Astrocyte of the cerebellum (primary cell): ENCODE measurements at regions not wholly inside any gene's neighbourhood (a gene's known extent, or its start where the extent isn't known, plus 50 kb on each side); places are given as distances from the start of the nearest gene placed in this dataset.

Source experiments
- DNase-seq: peaks from one replicate; pipeline ENCODE4 v3.0.0-alpha.2; 2011; ENCODE audit warnings: low read depth
- H3K4me3 ChIP-seq: 2 replicates; pipeline ENCODE4 v1.5.1; 2011; ENCODE audit warnings: mild to moderate bottlenecking, low read depth, low read length, moderate library complexity
- in situ Hi-C: cut with HindIII; loops from 2 replicates; pipeline ENCODE4 v1.10.0; 2017; ENCODE audit warnings: low sequenced_read_pairs
- TF ChIP-seq, protein P1 (sequence below): IDR thresholded peaks from 2 replicates; pipeline ENCODE4 v1.5.1; 2012; ENCODE audit warnings: low read length, low read depth, moderate library complexity, mild to moderate bottlenecking; ENCODE audit errors: missing control alignments

DNA sequence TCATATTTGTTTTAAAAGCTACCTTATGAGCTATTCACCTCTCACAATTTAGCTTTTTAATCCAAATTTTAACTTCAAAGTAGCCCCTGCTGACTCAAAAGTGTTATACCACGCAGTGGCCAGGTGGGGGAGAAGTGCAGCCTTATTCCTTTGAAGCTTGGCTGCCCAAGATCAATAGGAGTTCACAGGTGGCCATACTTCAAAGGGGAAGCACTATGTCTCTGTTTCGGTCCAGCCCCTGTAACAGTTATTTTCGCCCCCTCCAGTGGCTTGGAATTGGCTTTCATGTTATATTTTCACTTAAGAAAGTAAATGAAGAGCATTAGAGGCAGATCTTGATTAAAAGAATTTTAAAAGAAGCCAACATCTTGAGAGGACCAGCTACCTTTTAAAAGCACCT, 608.4 kb downstream of the EPHA7 start:
- peak; percentile 28 for DNase-seq
- in situ Hi-C loops = no loop called here

DNA sequence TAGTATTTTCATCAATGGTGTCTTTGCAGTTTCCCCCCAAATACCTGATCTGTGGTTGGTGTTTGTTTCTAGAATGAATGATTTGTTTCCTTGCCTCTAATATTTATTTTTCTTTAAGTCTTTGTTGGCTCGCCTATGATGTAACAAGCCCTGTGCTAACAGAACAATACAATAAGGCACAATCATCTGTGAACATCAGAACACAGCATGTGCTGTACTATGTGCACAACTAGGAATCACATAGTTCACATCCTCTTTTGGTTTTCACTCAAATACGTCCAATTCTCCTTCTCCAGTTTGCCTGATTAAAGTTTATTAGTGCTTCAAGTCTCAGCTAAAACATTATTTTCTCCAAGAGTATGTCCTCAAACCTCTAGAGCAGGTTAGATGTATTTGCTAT, 613.1 kb downstream of the EPHA7 start:
- DNase-seq = no peak
- in situ Hi-C loops = no loop called here
- TF ChIP-seq, protein P1, sequence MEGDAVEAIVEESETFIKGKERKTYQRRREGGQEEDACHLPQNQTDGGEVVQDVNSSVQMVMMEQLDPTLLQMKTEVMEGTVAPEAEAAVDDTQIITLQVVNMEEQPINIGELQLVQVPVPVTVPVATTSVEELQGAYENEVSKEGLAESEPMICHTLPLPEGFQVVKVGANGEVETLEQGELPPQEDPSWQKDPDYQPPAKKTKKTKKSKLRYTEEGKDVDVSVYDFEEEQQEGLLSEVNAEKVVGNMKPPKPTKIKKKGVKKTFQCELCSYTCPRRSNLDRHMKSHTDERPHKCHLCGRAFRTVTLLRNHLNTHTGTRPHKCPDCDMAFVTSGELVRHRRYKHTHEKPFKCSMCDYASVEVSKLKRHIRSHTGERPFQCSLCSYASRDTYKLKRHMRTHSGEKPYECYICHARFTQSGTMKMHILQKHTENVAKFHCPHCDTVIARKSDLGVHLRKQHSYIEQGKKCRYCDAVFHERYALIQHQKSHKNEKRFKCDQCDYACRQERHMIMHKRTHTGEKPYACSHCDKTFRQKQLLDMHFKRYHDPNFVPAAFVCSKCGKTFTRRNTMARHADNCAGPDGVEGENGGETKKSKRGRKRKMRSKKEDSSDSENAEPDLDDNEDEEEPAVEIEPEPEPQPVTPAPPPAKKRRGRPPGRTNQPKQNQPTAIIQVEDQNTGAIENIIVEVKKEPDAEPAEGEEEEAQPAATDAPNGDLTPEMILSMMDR = no peak
- no peak overlapping the region for H3K4me3 ChIP-seq

More for the DNA sequence above, 608.4 kb downstream of the EPHA7 start:
- TF ChIP-seq, protein P1 = peak; percentile 79
- no peak overlapping the region for H3K4me3 ChIP-seq

DNA sequence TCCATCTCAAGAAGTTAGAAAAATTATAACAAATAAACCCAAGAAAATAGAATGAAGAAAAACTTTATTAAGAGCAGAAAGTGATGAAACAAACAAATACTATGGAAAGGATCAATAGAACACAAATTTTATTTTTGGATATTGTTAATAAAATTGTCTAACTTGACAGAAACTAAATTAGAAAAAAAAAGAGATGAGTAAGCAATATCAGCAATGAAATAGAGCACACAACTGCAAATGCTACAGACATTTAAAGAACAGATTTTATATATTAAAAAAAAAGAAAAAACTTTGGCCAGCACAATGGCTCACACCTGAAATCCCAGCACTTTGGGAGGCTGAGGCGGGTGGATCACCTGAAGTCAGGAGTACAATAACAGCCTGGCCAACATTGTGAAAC, 628.0 kb downstream of the EPHA7 start:
- H3K4me3 ChIP-seq = no peak overlapping the region
- TF ChIP-seq, protein P1 = no peak
- DNase-seq = no peak
- in situ Hi-C loops = no loop called here

DNA sequence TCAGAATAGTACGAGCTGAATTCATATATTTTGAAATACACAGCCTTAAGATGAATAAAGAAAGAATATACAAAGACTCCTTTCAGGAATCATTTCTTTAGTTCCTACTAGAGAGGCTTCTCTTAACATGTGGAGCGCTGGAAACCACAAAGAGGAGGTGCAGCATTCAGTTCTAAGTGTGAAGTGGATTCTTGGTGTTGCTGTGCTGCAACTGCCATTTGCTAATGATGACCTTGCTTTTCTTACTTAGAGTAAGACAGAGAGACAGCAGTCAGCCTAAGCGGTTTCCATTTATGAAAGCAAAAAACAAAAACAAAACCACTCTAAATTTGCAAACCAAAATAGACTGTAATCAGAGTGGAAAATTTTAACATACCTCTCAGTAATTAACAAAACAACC, 629.0 kb downstream of the EPHA7 start:
- no peak for DNase-seq
- H3K4me3 ChIP-seq = no peak overlapping the region
- TF ChIP-seq, protein P1 = no peak
- in situ Hi-C loops = no loop called here

DNA sequence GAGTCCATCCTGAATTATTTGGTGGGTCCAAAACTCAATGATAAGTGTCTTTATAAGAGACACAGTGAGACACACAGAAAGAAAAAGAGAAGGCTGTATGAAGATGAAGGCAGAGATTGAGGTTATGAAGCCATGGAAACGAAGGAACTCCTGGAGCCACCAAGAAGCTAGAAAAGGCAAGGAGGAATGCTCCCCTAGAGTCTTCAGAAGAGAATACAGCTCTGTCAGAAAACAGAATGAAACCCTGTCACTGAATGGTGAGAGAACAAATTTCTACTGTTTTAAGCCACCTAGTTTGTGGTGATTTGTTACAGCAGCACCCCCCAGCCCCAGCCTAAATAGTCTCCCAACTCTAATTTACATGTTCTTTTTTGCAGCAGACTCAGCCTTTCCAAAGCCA, 635.1 kb downstream of the EPHA7 start:
- TF ChIP-seq, protein P1 = no peak
- H3K4me3 ChIP-seq = no peak overlapping the region
- DNase-seq = no peak
- in situ Hi-C loops = no loop called here

DNA sequence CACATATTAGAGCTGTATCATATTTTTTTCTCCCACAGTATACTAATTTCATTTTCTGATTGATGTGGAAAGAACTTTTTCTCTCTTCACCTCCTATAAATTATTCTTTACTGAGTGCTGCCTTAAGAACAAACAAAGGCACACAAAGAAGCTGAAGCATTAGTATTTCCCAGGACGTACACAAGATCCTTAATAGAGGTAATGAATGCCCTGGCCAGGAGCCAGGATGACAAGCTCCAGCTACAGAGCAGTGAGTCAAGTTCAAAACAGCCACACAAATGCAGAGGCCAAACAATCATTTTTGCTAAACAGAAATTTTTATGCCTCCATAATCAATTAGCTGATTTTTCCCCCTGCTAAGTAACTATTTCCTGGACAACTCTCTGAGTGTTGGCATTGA, 639.6 kb downstream of the EPHA7 start:
- TF ChIP-seq, protein P1 = no peak
- in situ Hi-C loops = no loop called here
- no peak overlapping the region for H3K4me3 ChIP-seq
- DNase-seq = peak; percentile 46
